Bronchial epithelial cell (primary cell): ENCODE measurements at regions not wholly inside any gene's neighbourhood (a gene's known extent, or its start where the extent isn't known, plus 50 kb on each side); places are given as distances from the start of the nearest gene placed in this dataset.

Experiments used
- DNase-seq: peaks from one replicate; pipeline ENCODE4 v3.0.0-alpha.2; 2010; ENCODE audit warnings: low read depth
- FAIRE-seq: peaks from 2 replicates; lab custom pipeline; 2011; peaks lifted over from hg19 to GRCh38; lab: Jason Lieb, UNC
- H3K27me3 ChIP-seq: 2 replicates; pipeline ENCODE4 v1.5.1; 2011; ENCODE audit warnings: low read length; ENCODE audit not compliant: control insufficient read depth, insufficient read depth
- H3K36me3 ChIP-seq: 2 replicates; pipeline ENCODE4 v1.5.1; 2011; ENCODE audit warnings: low read length; ENCODE audit not compliant: control insufficient read depth, insufficient read depth
- H3K4me3 ChIP-seq: 2 replicates; pipeline ENCODE4 v1.5.1; 2011; ENCODE audit warnings: mild to moderate bottlenecking, low read depth, low read length, control low read depth
- CTCF ChIP-seq: IDR thresholded peaks from 2 replicates; pipeline ENCODE4 v1.5.1; 2011; ENCODE audit warnings: mild to moderate bottlenecking, moderate library complexity, low read length, control low read depth, inconsistent platforms; ENCODE audit not compliant: insufficient read depth, severe bottlenecking

- H3K4me3 ChIP-seq, result no peak overlapping the region
- FAIRE-seq (no peak), DNase-seq (no peak)
- no peak for TF ChIP-seq CTCF
- H3K27me3 ChIP-seq, result no peaks in the 10 kb centered on the region
- no peaks in the 10 kb centered on the region for H3K36me3 ChIP-seq
Measured at GRCh38 chr2:51553476-51553875, 521.5 kb upstream of the NRXN1 start.

GRCh38 chr2:51535763-51536162 is 503.8 kb upstream of the NRXN1 start:
- TF ChIP-seq CTCF, result no peak
- no peaks in the 10 kb centered on the region for H3K36me3 ChIP-seq
- no peak overlapping the region for H3K4me3 ChIP-seq
- no peaks in the 10 kb centered on the region for H3K27me3 ChIP-seq
- DNase-seq (no peak), FAIRE-seq (no peak)

GRCh38 chr2:51534166-51534565 is 502.2 kb upstream of the NRXN1 start:
- DNase-seq, result no peak
- no peak for FAIRE-seq
- H3K4me3 ChIP-seq, result no peak overlapping the region
- no peaks in the 10 kb centered on the region for H3K36me3 ChIP-seq
- no peaks in the 10 kb centered on the region for H3K27me3 ChIP-seq
- no peak for TF ChIP-seq CTCF

GRCh38 chr2:51528156-51528555 is 496.2 kb upstream of the NRXN1 start:
- TF ChIP-seq CTCF, result no peak
- Histone ChIP-seq H3K36me3 (no peaks in the 10 kb centered on the region), H3K4me3 (no peak overlapping the region), H3K27me3 (no peaks in the 10 kb centered on the region)
- no peak for FAIRE-seq
- no peak for DNase-seq

- DNase-seq (no peak), FAIRE-seq (no peak)
- no peak overlapping the region for H3K4me3 ChIP-seq
- no peaks in the 10 kb centered on the region for H3K36me3 ChIP-seq
- H3K27me3 ChIP-seq, result no peaks in the 10 kb centered on the region
- TF ChIP-seq CTCF, result no peak
Measured at GRCh38 chr2:51526766-51527165, 494.8 kb upstream of the NRXN1 start.

GRCh38 chr2:51516667-51517066 is 484.7 kb upstream of the NRXN1 start:
- Histone ChIP-seq H3K4me3 (no peak overlapping the region), H3K36me3 (no peaks in the 10 kb centered on the region), H3K27me3 (no peaks in the 10 kb centered on the region)
- no peak for TF ChIP-seq CTCF
- FAIRE-seq (no peak), DNase-seq (no peak)
